ENCODE measurements at regions not wholly inside any gene's neighbourhood (a gene's known extent, or its start where the extent isn't known, plus 50 kb on each side); places are given as distances from the start of the nearest gene placed in this dataset.

DNA sequence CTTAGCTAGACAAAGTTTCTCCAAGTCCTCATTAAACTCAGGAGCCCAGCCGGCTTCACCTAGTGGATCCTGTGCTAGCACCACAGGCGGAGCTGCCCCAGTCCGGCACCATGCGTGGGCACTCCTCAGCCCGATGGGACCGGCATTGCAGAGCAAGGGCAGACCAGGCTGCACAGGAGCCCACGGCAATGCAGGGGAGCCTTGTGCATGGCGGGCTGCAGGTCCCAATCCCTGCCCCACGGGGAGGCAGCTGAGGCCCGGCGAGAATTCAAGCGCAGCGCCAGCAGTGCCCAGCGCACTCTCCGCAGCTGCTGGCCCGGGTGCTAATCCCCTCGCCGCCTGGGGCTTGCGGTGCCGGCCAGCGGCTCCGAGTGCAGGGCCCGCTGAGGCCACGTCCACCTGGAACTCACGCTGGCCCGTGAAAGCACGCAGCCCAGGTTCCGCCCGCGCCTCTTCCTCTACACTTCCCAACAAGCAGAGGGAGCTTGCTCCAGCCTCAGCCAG, 292.3 kb upstream of the EYS start:
- TF ChIP-seq POLR2AphosphoS5 (IDR thresholded peaks at IDR 0.05; ENCODE audit: low read depth, low read length) = no peak
- TF ChIP-seq, protein P1, sequence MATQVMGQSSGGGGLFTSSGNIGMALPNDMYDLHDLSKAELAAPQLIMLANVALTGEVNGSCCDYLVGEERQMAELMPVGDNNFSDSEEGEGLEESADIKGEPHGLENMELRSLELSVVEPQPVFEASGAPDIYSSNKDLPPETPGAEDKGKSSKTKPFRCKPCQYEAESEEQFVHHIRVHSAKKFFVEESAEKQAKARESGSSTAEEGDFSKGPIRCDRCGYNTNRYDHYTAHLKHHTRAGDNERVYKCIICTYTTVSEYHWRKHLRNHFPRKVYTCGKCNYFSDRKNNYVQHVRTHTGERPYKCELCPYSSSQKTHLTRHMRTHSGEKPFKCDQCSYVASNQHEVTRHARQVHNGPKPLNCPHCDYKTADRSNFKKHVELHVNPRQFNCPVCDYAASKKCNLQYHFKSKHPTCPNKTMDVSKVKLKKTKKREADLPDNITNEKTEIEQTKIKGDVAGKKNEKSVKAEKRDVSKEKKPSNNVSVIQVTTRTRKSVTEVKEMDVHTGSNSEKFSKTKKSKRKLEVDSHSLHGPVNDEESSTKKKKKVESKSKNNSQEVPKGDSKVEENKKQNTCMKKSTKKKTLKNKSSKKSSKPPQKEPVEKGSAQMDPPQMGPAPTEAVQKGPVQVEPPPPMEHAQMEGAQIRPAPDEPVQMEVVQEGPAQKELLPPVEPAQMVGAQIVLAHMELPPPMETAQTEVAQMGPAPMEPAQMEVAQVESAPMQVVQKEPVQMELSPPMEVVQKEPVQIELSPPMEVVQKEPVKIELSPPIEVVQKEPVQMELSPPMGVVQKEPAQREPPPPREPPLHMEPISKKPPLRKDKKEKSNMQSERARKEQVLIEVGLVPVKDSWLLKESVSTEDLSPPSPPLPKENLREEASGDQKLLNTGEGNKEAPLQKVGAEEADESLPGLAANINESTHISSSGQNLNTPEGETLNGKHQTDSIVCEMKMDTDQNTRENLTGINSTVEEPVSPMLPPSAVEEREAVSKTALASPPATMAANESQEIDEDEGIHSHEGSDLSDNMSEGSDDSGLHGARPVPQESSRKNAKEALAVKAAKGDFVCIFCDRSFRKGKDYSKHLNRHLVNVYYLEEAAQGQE (IDR thresholded peaks at IDR 0.05; ENCODE audit: insufficient read depth in 1 of 2, low read depth in 2 of 2, low read length in 2 of 2) = no peak
